SK-N-SH treated with all-trans-retinoic acid at 6 μM for 48 hours (cell line): ENCODE measurements at regions not wholly inside any gene's neighbourhood (a gene's known extent, or its start where the extent isn't known, plus 50 kb on each side); places are given as distances from the start of the nearest gene placed in this dataset.

ENCODE experiments used
- CSRNP3 ChIP-seq: fragments of 250-450 bp; sonication (Bioruptor Pico); IDR thresholded peaks from 2 replicates; pipeline ENCODE4 v1.5.1; 2021; ENCODE audit warnings: mild to moderate bottlenecking, moderate library complexity
- GLIS3 ChIP-seq: fragments of 250-450 bp; sonication (Bioruptor Pico); IDR thresholded peaks from 2 replicates; pipeline ENCODE4 v1.5.0; 2020; ENCODE audit warnings: mild to moderate bottlenecking, moderate library complexity
- ZFP30 ChIP-seq: fragments of 450-650 bp; formaldehyde crosslinking; IDR thresholded peaks from 2 replicates; pipeline ENCODE4 v1.5.0; 2022; ENCODE audit warnings: mild to moderate bottlenecking, moderate library complexity

DNA sequence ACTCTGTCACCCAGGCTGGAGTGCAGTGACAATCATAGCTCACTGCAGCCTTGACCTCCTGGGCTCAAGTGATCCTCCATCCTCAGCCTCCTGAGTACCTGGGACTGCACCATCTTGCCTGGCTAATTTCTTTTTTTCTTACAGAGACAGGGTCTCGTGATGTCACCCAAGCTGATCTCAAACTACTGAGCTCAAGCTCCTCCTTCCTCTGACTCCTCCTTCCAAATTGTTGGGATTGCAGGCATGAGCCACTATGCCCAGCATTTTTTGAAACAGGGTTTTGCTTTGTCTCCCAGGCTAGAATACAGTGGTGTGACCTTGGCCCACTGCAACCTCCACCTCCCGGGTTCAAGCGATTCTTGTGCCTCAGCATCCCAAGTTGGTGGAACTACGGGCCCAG is 358.3 kb upstream of the MTNR1B start:
- TF ChIP-seq ZFP30 (no peak), GLIS3 (CRISPR knock-in tag) (no peak), CSRNP3 (no peak)
